ENCODE measurements at regions not wholly inside any gene's neighbourhood (a gene's known extent, or its start where the extent isn't known, plus 50 kb on each side); places are given as distances from the start of the nearest gene placed in this dataset.

DNA sequence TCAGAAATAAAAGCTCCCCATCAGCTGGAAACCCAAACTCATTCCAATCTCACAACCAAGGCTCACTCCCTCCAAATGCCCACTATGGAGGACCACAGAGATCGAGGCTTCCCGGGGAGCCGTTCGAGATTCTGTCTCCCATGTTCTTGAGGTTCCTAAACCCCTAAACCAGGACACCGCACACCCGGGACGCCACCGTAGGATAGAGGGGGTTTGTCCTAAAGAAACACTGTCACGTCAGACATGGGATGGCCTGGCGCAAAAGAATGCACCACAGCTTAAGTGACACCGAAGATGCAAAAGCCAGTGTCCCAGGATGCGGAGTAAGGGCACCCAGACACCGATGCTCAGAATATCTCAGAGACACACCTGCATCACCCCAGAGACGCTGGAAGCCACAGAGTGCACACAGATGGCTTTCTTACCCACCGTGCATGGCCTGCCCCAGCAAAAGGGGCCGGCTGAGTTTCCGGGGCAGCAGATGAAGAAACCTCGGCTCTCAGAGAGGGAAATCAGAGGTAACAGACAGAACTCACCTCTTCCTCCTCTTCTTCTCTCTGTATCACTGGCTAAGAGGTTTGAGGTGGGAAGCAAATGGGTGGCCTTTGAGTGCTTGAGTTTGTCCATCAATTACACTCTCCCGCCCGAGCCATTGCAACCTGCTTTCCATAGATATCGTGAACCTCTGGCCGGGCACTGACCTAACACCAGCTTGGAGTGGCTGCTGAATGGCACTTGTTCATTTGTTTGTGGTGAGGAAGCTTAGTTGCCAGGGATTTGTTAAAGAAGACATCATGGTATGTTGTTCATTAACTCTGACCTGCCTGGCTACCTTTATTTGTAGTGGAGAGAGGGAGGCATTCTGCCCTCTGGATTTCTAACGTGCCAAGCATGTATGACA lies 65.1 kb upstream of the TNRC6C start:
- Histone ChIP-seq H3K27me3 (ENCODE audit: control insufficient read depth, insufficient read depth, low read length) (no peaks in the 10 kb centered on the region; the same call in 1 of the 2 replicates), H3K9ac (ENCODE audit: low read length) (no peak overlapping the region)

DNA sequence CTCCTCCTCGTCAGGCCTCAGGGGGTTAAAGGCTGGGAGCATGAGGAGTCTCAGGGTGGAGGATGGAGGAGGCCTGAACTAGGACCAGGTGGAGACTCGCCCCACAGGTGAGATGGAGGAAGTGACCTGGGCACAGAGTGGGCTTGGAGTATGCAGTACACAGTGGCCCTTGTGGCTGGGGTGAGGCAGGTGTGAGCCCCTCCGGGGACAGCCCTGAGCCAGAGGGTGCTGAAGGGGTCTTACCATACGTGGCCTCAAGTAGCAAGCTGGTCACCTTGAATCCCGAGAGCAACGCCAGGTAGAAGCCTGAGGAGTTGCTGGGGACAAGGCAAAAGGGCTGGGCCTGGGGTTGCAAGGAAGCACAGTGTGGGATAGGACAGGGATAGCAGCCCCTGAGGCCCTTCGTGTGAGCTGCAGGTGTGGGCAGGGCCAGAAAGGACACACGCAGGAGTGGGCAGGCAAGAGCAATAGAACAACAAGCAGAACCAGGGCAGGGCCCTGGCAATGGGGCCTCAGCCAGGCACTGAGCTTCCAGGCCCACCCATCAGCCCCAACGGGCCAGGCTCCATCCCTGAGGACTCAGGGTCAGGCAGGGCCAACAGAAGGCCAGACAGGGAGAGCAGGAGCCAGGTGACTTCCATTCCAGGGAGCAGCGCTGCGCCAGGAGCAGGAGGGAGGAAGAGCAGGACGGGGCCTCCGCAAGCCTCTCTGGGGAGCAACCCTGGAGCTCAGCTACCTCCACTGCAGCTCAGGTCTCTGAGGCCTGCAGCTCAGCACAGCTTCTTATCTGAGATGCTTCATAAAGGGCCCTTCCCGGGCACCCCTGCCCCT lies 64.2 kb upstream of the TNRC6C start:
- Histone ChIP-seq H3K9me3 (ENCODE audit: control insufficient read depth, insufficient read depth, low read depth, low read length) (no peaks in the 10 kb centered on the region), H3K36me3 (ENCODE audit: control insufficient read depth, insufficient read depth, low read length) (no peaks in the 10 kb centered on the region), H3K27me3 (ENCODE audit: control insufficient read depth, insufficient read depth, low read length) (no peaks in the 10 kb centered on the region; the same call in 1 of the 2 replicates), H3K27ac (ENCODE audit: low read depth, low read length) (no peak overlapping the region), H3K4me3 (ENCODE audit: low read depth, low read length) (no peak overlapping the region), H3K9ac (ENCODE audit: low read length) (no peak overlapping the region), H3K4me1 (ENCODE audit: control insufficient read depth, insufficient read depth, low read length) (peaks cover 11% of the 10 kb centered on the region; the same call in 1 of the 2 replicates)

More for the DNA sequence above, 65.1 kb upstream of the TNRC6C start:
- H3K27ac ChIP-seq (ENCODE audit: low read depth, low read length) = no peak overlapping the region
- H3K9me3 ChIP-seq (ENCODE audit: control insufficient read depth, insufficient read depth, low read depth, low read length) = no peaks in the 10 kb centered on the region
- H3K36me3 ChIP-seq (ENCODE audit: control insufficient read depth, insufficient read depth, low read length) = no peaks in the 10 kb centered on the region
- no peak overlapping the region for H3K4me3 ChIP-seq (ENCODE audit: low read depth, low read length)
- peaks cover 11% of the 10 kb centered on the region; the same call in 1 of the 2 replicates for H3K4me1 ChIP-seq (ENCODE audit: control insufficient read depth, insufficient read depth, low read length)

DNA sequence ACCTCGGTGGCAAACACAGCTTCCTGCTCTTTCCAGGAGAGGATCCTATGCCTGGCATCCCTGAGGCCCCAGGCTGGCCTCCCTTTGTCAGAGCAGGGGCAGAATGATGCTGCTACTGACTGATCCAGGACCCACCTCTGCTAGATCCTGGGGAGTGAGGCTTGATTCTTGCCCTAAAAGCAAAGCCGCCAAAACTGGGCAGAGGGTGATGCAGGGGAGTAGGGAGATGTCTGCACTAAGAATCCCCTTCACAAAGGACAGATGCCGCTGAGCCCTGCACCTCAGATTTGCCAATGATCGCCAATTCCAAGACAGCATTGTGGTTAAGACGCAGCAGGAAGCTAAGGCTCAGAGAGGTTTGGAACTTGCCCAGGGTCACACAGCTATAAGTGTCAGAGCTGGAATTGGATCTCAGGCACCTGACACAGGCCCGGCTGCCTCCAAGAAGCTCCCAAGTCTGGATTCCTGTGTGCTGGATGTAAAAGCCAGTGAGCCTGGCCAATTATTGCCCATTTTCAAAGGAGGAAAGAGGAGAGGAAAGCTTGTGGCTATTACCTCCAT lies 60.7 kb upstream of the TNRC6C start:
- H3K27me3 ChIP-seq (ENCODE audit: control insufficient read depth, insufficient read depth, low read length) = no peaks in the 10 kb centered on the region

DNA sequence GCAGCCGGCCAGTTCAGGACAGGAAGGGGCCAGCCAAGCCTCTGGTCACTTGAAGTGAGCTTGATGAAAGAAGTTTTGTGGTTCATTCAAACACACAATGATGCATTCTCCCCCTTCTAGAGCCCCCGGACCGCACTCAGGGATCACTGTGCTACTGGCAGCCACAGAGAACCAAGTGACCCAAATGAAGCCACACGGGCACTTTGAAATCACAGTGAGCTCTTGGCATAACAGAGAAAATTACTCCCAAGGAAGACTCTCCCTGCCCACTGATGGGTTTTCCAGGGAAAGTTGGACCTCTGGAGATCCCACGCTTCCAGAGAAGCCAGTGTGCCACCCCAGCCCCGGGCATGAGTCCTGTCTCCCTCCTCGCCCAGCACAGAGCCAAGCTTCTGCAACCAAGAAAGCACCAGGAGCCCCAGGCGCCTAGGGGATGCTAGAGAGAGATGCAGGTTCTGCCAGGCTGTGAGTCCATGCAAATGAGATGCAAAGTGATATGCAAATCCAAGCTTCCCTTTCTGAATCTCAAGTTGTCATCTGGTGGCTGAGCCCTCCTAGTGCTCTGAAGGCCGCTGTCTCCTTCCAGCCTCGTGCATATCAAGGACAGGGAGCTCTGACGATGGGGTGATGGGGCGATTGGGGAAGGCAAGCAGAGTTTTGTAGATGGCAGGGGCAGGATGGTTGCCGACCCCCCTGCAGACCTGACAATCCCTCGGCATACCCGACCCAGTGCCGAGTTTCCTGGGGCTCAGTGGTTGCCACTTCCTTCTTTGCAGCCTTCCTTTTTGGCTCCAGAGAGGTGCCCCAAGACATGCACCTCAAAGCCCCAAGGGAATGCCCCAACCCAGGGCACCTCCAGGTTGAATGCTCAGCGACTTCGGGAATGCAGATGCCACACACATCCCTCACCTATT lies 59.7 kb upstream of the TNRC6C start:
- H3K9ac ChIP-seq (ENCODE audit: low read length) = no peak overlapping the region
- no peaks in the 10 kb centered on the region for H3K4me1 ChIP-seq (ENCODE audit: control insufficient read depth, insufficient read depth, low read length)
- no peaks in the 10 kb centered on the region for H3K27me3 ChIP-seq (ENCODE audit: control insufficient read depth, insufficient read depth, low read length)
- H3K4me3 ChIP-seq (ENCODE audit: low read depth, low read length) = no peak overlapping the region
- H3K27ac ChIP-seq (ENCODE audit: low read depth, low read length) = no peak overlapping the region
- no peaks in the 10 kb centered on the region for H3K9me3 ChIP-seq (ENCODE audit: control insufficient read depth, insufficient read depth, low read depth, low read length)
- no peaks in the 10 kb centered on the region for H3K36me3 ChIP-seq (ENCODE audit: control insufficient read depth, insufficient read depth, low read length)

More for the DNA sequence above, 60.7 kb upstream of the TNRC6C start:
- no peaks in the 10 kb centered on the region for H3K9me3 ChIP-seq (ENCODE audit: control insufficient read depth, insufficient read depth, low read depth, low read length)
- peaks cover under 1% of the 10 kb centered on the region; the same call in 1 of the 2 replicates for H3K4me1 ChIP-seq (ENCODE audit: control insufficient read depth, insufficient read depth, low read length)
- H3K4me3 ChIP-seq (ENCODE audit: low read depth, low read length) = no peak overlapping the region
- no peaks in the 10 kb centered on the region for H3K36me3 ChIP-seq (ENCODE audit: control insufficient read depth, insufficient read depth, low read length)
- H3K9ac ChIP-seq (ENCODE audit: low read length) = no peak overlapping the region
- H3K27ac ChIP-seq (ENCODE audit: low read depth, low read length) = no peak overlapping the region

DNA sequence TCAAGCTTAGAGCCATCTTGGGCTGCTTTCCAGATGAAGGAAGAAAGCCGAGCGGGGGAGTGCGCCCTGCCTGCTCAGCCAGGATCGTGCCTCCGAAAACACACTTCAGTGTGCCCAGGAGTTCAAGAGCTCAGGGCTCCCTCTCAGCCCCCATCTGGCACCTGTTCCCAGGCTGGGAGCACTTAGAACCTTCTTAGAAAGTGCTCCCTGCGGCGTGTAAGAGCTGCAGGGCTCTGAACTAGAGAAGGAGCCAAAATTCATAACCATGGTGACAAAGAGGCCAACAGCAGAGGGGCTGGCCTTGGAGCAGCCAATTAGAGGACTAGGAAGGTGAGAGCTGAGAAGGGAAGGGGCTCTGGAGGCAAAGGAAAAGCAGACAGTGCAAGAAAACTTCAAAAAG lies 59.0 kb upstream of the TNRC6C start:
- Histone ChIP-seq H3K9me3 (ENCODE audit: control insufficient read depth, insufficient read depth, low read depth, low read length) (no peaks in the 10 kb centered on the region), H3K27me3 (ENCODE audit: control insufficient read depth, insufficient read depth, low read length) (no peaks in the 10 kb centered on the region), H3K4me1 (ENCODE audit: control insufficient read depth, insufficient read depth, low read length) (no peaks in the 10 kb centered on the region), H3K9ac (ENCODE audit: low read length) (no peak overlapping the region), H3K4me3 (ENCODE audit: low read depth, low read length) (no peak overlapping the region), H3K36me3 (ENCODE audit: control insufficient read depth, insufficient read depth, low read length) (no peaks in the 10 kb centered on the region), H3K27ac (ENCODE audit: low read depth, low read length) (no peak overlapping the region)

DNA sequence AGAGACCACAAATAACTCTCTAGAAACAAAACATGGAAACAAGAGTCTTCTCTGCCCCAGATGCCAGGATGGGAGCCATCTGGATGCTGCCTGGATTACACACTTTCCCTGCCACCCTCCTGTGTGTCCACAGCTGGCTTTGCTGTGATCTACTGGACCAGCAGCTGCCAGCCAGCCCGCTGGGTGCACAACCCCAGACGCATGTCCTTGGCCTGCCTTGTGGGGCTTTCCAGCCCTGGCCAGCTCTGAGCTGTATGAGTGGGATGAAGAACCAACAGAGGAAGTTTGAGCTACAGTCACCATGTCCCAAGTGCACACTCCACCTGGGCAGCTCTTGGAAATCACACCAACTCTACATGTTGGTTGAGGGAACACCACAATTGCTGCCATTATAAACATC lies 57.0 kb upstream of the TNRC6C start:
- Histone ChIP-seq H3K4me1 (ENCODE audit: control insufficient read depth, insufficient read depth, low read length) (no peaks in the 10 kb centered on the region), H3K27me3 (ENCODE audit: control insufficient read depth, insufficient read depth, low read length) (no peaks in the 10 kb centered on the region), H3K27ac (ENCODE audit: low read depth, low read length) (no peak overlapping the region), H3K4me3 (ENCODE audit: low read depth, low read length) (no peak overlapping the region), H3K9ac (ENCODE audit: low read length) (no peak overlapping the region), H3K36me3 (ENCODE audit: control insufficient read depth, insufficient read depth, low read length) (no peaks in the 10 kb centered on the region), H3K9me3 (ENCODE audit: control insufficient read depth, insufficient read depth, low read depth, low read length) (no peaks in the 10 kb centered on the region)

DNA sequence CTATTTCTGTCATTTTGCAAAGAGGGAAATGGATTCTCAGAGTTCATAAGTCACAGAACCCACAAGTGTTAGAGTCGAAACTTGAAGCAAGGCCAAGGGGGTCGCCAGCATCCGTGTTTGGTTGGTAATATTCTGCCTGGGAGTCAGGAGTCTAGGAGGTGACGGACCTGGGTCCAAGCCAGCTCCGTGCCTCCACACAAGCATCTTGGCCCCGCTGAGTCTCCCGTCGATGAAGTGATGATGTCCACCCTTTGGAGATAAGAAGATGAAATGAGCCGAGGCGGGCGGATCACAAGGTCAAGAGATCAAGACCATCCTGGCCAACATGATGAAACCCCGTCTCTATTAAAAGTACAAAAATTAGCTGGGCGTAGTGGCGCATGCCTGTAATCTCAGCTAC lies 53.2 kb upstream of the TNRC6C start:
- Histone ChIP-seq H3K4me1 (ENCODE audit: control insufficient read depth, insufficient read depth, low read length) (no peaks in the 10 kb centered on the region), H3K4me3 (ENCODE audit: low read depth, low read length) (no peak overlapping the region), H3K36me3 (ENCODE audit: control insufficient read depth, insufficient read depth, low read length) (no peaks in the 10 kb centered on the region), H3K27me3 (ENCODE audit: control insufficient read depth, insufficient read depth, low read length) (no peaks in the 10 kb centered on the region), H3K27ac (ENCODE audit: low read depth, low read length) (no peak overlapping the region), H3K9me3 (ENCODE audit: control insufficient read depth, insufficient read depth, low read depth, low read length) (no peaks in the 10 kb centered on the region), H3K9ac (ENCODE audit: low read length) (no peak overlapping the region)

DNA sequence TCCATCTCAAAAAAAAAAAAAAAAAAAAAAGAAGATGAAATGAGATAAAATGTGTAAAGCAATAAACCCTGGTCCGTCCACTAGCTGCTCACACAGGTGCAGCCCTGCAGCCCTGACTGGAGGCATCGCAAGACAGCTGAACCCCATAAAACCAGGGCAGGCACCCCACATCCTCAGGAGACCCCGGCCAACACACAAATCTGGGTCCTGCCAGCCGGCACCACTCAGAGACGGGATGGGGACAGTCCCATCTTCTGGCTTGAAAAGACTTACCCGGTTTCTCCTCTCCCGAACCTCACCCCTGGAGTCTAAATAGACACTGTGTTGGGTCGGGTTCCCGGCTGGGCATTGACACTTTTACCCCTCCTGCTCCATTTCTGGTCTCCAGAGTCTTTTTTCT lies 52.7 kb upstream of the TNRC6C start:
- no peaks in the 10 kb centered on the region for H3K9me3 ChIP-seq (ENCODE audit: control insufficient read depth, insufficient read depth, low read depth, low read length)
- H3K4me3 ChIP-seq (ENCODE audit: low read depth, low read length) = no peak overlapping the region
- no peak overlapping the region for H3K9ac ChIP-seq (ENCODE audit: low read length)
- H3K36me3 ChIP-seq (ENCODE audit: control insufficient read depth, insufficient read depth, low read length) = no peaks in the 10 kb centered on the region
- H3K27ac ChIP-seq (ENCODE audit: low read depth, low read length) = no peak overlapping the region
- no peaks in the 10 kb centered on the region for H3K27me3 ChIP-seq (ENCODE audit: control insufficient read depth, insufficient read depth, low read length)
- no peaks in the 10 kb centered on the region for H3K4me1 ChIP-seq (ENCODE audit: control insufficient read depth, insufficient read depth, low read length)

DNA sequence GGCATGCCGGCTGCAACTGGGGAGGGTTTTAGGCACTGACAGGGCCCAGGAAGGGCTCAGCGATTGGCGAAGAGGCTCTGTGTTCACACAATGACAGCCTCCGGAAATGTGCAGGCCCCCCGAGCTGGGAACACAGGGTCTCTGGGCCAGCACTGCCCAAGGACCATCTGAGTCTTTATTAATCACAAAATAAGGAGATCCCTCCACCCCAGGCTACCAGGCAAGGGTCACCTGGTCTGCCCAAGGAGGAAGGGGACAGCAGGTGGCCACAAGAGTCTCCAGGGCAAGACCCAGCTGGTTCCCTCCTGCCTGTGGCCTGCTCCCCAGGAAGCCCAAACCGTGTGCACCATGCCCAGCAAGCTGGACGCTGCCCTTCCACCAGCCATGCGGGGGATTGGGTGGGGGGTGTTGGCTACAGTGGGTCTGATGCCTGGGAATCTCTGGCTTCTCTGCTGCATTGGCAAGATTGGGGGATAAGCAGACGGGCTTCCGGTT lies 52.1 kb upstream of the TNRC6C start:
- Histone ChIP-seq H3K36me3 (ENCODE audit: control insufficient read depth, insufficient read depth, low read length) (no peaks in the 10 kb centered on the region), H3K4me1 (ENCODE audit: control insufficient read depth, insufficient read depth, low read length) (no peaks in the 10 kb centered on the region), H3K9me3 (ENCODE audit: control insufficient read depth, insufficient read depth, low read depth, low read length) (no peaks in the 10 kb centered on the region), H3K27me3 (ENCODE audit: control insufficient read depth, insufficient read depth, low read length) (no peaks in the 10 kb centered on the region), H3K27ac (ENCODE audit: low read depth, low read length) (no peak overlapping the region), H3K4me3 (ENCODE audit: low read depth, low read length) (no peak overlapping the region), H3K9ac (ENCODE audit: low read length) (no peak overlapping the region)
